ENCODE measurements at regions not wholly inside any gene's neighbourhood (a gene's known extent, or its start where the extent isn't known, plus 50 kb on each side); places are given as distances from the start of the nearest gene placed in this dataset.

DNA sequence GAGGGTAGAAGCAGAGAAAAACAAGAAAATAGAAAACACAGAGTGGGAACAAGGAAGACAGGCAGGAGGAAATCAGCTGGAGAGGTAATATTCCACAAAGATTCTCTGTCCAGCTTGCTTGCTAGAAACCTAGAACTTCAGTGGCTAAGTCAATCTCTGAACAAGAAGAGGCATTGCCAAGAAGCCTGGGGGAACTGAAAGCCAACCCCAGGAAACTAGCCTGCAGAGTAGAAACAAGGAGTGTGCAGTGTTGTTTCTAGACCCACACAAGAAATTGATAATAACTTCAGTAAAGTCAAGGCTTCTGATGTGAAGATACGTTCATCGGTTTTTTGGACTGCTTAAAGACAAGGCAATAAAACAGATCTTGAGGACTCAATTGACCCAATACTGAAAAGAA, 234.5 kb upstream of the MAP3K1 start:
- Histone ChIP-seq H2AFZ (ENCODE audit: low read depth, low read length) (no peak overlapping the region), H3K9me2 (ENCODE audit: insufficient read depth, low read length) (no peaks in the 10 kb centered on the region), H4K20me1 (ENCODE audit: insufficient read depth) (no peaks in the 10 kb centered on the region), H3K4me3 (ENCODE audit: low read length) (no peak overlapping the region), H3K27ac (ENCODE audit: low read length) (no peak overlapping the region), H3K9me3 (ENCODE audit: low read length) (no peaks in the 10 kb centered on the region), H3K79me2 (replicated peaks; ENCODE audit: insufficient read depth, low read length) (no peaks in the 10 kb centered on the region), H3K36me3 (ENCODE audit: insufficient read depth, low read length) (no peaks in the 10 kb centered on the region), H3F3A (ENCODE audit: insufficient read depth, low read length, poor library complexity, severe bottlenecking) (no peaks in the 10 kb centered on the region), H3K9ac (ENCODE audit: low read length) (no peak overlapping the region), H3K4me2 (ENCODE audit: low read length) (no peak overlapping the region), H3K27me3 (ENCODE audit: insufficient read depth, low read depth, low read length) (no peaks in the 10 kb centered on the region)
- TF ChIP-seq, protein P1, sequence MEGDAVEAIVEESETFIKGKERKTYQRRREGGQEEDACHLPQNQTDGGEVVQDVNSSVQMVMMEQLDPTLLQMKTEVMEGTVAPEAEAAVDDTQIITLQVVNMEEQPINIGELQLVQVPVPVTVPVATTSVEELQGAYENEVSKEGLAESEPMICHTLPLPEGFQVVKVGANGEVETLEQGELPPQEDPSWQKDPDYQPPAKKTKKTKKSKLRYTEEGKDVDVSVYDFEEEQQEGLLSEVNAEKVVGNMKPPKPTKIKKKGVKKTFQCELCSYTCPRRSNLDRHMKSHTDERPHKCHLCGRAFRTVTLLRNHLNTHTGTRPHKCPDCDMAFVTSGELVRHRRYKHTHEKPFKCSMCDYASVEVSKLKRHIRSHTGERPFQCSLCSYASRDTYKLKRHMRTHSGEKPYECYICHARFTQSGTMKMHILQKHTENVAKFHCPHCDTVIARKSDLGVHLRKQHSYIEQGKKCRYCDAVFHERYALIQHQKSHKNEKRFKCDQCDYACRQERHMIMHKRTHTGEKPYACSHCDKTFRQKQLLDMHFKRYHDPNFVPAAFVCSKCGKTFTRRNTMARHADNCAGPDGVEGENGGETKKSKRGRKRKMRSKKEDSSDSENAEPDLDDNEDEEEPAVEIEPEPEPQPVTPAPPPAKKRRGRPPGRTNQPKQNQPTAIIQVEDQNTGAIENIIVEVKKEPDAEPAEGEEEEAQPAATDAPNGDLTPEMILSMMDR (IDR thresholded peaks at IDR 0.05; ENCODE audit: poor library complexity, severe bottlenecking) = no peak
- TF ChIP-seq EP300 (conservative IDR thresholded peaks at IDR 0.05; ENCODE audit: poor library complexity, severe bottlenecking) = no peak

DNA sequence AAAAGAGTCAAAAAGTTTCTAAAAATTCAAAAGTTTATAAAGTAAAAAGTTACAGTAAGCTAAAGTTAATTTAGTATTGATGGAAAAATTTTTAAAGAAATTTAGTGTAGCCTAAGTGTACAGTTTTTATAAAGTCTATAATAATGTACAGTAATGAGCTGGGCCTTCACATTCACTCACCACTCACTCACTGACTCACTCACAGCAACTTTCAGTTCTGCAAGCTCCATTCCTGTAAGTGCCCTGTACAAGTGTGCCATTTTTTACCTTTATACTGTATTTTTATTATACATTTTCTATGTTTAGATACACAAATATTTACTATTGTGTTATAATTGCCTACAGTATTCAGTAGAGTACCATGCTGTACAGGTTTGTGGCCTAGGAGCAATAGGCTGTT, 239.5 kb upstream of the MAP3K1 start:
- Histone ChIP-seq H3K9ac (ENCODE audit: low read length) (no peak overlapping the region), H2AFZ (ENCODE audit: low read depth, low read length) (no peak overlapping the region), H3K27me3 (ENCODE audit: insufficient read depth, low read depth, low read length) (no peaks in the 10 kb centered on the region), H3K4me2 (ENCODE audit: low read length) (no peak overlapping the region), H3F3A (ENCODE audit: insufficient read depth, low read length, poor library complexity, severe bottlenecking) (no peaks in the 10 kb centered on the region), H3K36me3 (ENCODE audit: insufficient read depth, low read length) (no peaks in the 10 kb centered on the region), H3K9me2 (ENCODE audit: insufficient read depth, low read length) (no peaks in the 10 kb centered on the region), H3K27ac (ENCODE audit: low read length) (no peak overlapping the region), H3K4me3 (ENCODE audit: low read length) (no peak overlapping the region), H4K20me1 (ENCODE audit: insufficient read depth) (no peaks in the 10 kb centered on the region), H3K9me3 (ENCODE audit: low read length) (no peaks in the 10 kb centered on the region), H3K79me2 (replicated peaks; ENCODE audit: insufficient read depth, low read length) (no peaks in the 10 kb centered on the region)
- TF ChIP-seq EP300 (conservative IDR thresholded peaks at IDR 0.05; ENCODE audit: poor library complexity, severe bottlenecking) = no peak
- no peak for TF ChIP-seq SMC3 (conservative IDR thresholded peaks at IDR 0.05; ENCODE audit: poor library complexity)
- TF ChIP-seq, protein P2, sequence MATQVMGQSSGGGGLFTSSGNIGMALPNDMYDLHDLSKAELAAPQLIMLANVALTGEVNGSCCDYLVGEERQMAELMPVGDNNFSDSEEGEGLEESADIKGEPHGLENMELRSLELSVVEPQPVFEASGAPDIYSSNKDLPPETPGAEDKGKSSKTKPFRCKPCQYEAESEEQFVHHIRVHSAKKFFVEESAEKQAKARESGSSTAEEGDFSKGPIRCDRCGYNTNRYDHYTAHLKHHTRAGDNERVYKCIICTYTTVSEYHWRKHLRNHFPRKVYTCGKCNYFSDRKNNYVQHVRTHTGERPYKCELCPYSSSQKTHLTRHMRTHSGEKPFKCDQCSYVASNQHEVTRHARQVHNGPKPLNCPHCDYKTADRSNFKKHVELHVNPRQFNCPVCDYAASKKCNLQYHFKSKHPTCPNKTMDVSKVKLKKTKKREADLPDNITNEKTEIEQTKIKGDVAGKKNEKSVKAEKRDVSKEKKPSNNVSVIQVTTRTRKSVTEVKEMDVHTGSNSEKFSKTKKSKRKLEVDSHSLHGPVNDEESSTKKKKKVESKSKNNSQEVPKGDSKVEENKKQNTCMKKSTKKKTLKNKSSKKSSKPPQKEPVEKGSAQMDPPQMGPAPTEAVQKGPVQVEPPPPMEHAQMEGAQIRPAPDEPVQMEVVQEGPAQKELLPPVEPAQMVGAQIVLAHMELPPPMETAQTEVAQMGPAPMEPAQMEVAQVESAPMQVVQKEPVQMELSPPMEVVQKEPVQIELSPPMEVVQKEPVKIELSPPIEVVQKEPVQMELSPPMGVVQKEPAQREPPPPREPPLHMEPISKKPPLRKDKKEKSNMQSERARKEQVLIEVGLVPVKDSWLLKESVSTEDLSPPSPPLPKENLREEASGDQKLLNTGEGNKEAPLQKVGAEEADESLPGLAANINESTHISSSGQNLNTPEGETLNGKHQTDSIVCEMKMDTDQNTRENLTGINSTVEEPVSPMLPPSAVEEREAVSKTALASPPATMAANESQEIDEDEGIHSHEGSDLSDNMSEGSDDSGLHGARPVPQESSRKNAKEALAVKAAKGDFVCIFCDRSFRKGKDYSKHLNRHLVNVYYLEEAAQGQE (IDR thresholded peaks at IDR 0.05; ENCODE audit: borderline replicate concordance) = no peak
- TF ChIP-seq TAF1 (IDR thresholded peaks at IDR 0.05; ENCODE audit: low read depth) = no peak
- TF ChIP-seq MXI1 (conservative IDR thresholded peaks at IDR 0.05; ENCODE audit: poor library complexity, severe bottlenecking) = no peak
- TF ChIP-seq, protein P1 (IDR thresholded peaks at IDR 0.05; ENCODE audit: poor library complexity, severe bottlenecking) = no peak
- no peak for TF ChIP-seq POLR2AphosphoS5 (IDR thresholded peaks at IDR 0.05)
